ENCODE measurements at regions not wholly inside any gene's neighbourhood (a gene's known extent, or its start where the extent isn't known, plus 50 kb on each side); places are given as distances from the start of the nearest gene placed in this dataset.

DNA sequence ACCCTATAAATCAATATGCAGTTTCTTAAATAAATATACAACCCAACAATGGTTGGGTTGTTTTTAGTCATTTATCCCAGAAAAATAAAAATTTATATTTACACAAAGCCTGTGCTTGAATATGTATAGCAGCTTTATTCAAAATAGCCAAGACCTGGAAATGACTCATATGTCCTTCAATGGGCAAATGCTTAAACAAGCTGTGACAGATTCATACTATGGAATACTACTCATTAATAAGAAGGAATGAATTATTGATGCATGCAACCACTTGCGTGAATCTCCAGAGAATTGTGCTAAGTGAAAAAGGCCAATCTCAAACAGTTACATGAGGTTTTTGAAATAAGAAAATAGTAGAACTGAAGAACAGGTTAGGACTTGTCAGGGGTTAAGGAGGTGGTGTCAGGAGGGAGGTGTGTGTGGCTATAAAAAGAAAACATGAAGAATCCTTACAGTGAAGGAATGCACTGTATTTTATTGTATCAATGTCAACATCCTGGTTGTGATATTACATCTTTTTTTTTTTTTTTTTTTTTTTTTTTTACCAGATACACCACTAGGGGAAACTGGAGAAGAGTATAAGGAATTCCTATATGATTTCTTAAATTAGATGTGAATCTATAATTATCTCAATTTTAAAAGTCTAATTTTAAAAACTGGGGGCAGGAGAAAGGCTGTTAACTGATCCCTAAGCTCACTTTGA lies 82.4 kb upstream of the CD44 start:
- no peak for TF ChIP-seq POLR2A (IDR thresholded peaks at IDR 0.05; ENCODE audit: low read length)
- TF ChIP-seq GATA1 (IDR thresholded peaks at IDR 0.05; ENCODE audit: low read depth, low read length) = no peak

Measured in erythroblast (primary cell).